GM23338 (cell line): ENCODE measurements at regions not wholly inside any gene's neighbourhood (a gene's known extent, or its start where the extent isn't known, plus 50 kb on each side); places are given as distances from the start of the nearest gene placed in this dataset.

Experiments
- ATAC-seq: fragments of 200-7000 bp; cut with Tn5 transposase; 3 replicates; pipeline ENCODE4 v1.9.1; 2020
- DNase-seq: peaks from one replicate; pipeline ENCODE4 v3.0.0-alpha.2; 2015; ENCODE audit warnings: low spot score
- H2AFZ ChIP-seq: fragments of 200-600 bp; sonication (generic); 2 replicates; pipeline ENCODE4 v1.8.0; 2016; ENCODE audit warnings: antibody characterized with exemption, mild to moderate bottlenecking, moderate library complexity
- H3F3A ChIP-seq: fragments of 200-600 bp; sonication (generic); replicated peaks from 2 replicates; pipeline ENCODE4 v1.8.0; 2017; ENCODE audit warnings: antibody characterized with exemption, mixed run types, low read depth
- H3K27ac ChIP-seq: fragments of 200-600 bp; sonication (generic); 2 replicates; pipeline ENCODE4 v1.6.1; 2016; ENCODE audit warnings: low read depth
- H3K27me3 ChIP-seq: fragments of 200-600 bp; sonication (generic); 2 replicates; pipeline ENCODE4 v1.8.0; 2016; ENCODE audit warnings: mild to moderate bottlenecking, mixed run types, moderate library complexity; ENCODE audit not compliant: insufficient read depth
- H3K36me3 ChIP-seq: fragments of 200-600 bp; sonication (generic); 2 replicates; pipeline ENCODE4 v1.8.0; 2016; ENCODE audit warnings: mild to moderate bottlenecking; ENCODE audit not compliant: insufficient read depth
- H3K4me1 ChIP-seq: fragments of 200-600 bp; sonication (generic); 2 replicates; pipeline ENCODE4 v1.8.0; 2016; ENCODE audit warnings: mild to moderate bottlenecking, moderate library complexity; ENCODE audit not compliant: insufficient read depth
- H3K4me2 ChIP-seq: fragments of 200-600 bp; sonication (generic); 2 replicates; pipeline ENCODE4 v1.7.1; 2017; ENCODE audit warnings: mixed run types
- H3K4me3 ChIP-seq: fragments of 200-600 bp; sonication (generic); 2 replicates; pipeline ENCODE4 v1.6.1; 2016; ENCODE audit warnings: mixed run types
- H3K79me2 ChIP-seq: fragments of 200-600 bp; sonication (generic); replicated peaks from 2 replicates; pipeline ENCODE4 v1.8.0; 2017; ENCODE audit warnings: mild to moderate bottlenecking; ENCODE audit not compliant: insufficient read depth
- H3K9me2 ChIP-seq: fragments of 200-600 bp; sonication (generic); 2 replicates; pipeline ENCODE4 v1.8.0; 2017; ENCODE audit not compliant: insufficient read depth
- H4K20me1 ChIP-seq: fragments of 200-600 bp; sonication (generic); replicated peaks from 2 replicates; pipeline ENCODE4 v1.8.0; 2017; ENCODE audit warnings: mild to moderate bottlenecking; ENCODE audit not compliant: insufficient read depth
- H3K27ac Mint-ChIP-seq: 2 replicates; pipeline ENCODE4 v1.8.0; 2020; ENCODE audit warnings: inconsistent platforms, mild to moderate bottlenecking, moderate library complexity, mixed read lengths
- H3K27me3 Mint-ChIP-seq: 3 replicates; pipeline ENCODE4 v1.8.0; 2022; ENCODE audit warnings: low read depth, mild to moderate bottlenecking, moderate library complexity, mixed read lengths, inconsistent platforms; ENCODE audit not compliant: insufficient read depth, poor library complexity
- H3K36me3 Mint-ChIP-seq: 3 replicates; pipeline ENCODE4 v1.8.0; 2021; ENCODE audit warnings: low read depth, mild to moderate bottlenecking, inconsistent platforms, moderate library complexity, mixed read lengths
- H3K4me1 Mint-ChIP-seq: 3 replicates; pipeline ENCODE4 v1.8.0; 2020; ENCODE audit warnings: mild to moderate bottlenecking, inconsistent platforms, mixed read lengths
- H3K4me3 Mint-ChIP-seq: 3 replicates; pipeline ENCODE4 v1.8.0; 2021; ENCODE audit warnings: moderate library complexity, mild to moderate bottlenecking, inconsistent platforms, mixed read lengths
- H3K9me3 Mint-ChIP-seq: 3 replicates; pipeline ENCODE4 v1.8.0; 2020; ENCODE audit warnings: moderate library complexity, mild to moderate bottlenecking, inconsistent platforms, mixed read lengths
- CTCF ChIP-seq, 2 experiments: fragments of 200-600 bp in 1 of 2; sonication (generic) in 1 of 2; conservative IDR thresholded peaks; 2 replicates each; pipeline versions ENCODE4 v1.5.1 to v1.6.1; 2016 to 2017; ENCODE audit warnings: antibody characterized with exemption in 2 of 2, low read depth in 2 of 2, mild to moderate bottlenecking in 2 of 2, moderate library complexity in 1 of 2
- ETS1 ChIP-seq: IDR thresholded peaks from 2 replicates; pipeline ENCODE4 v1.6.1; 2016; ENCODE audit warnings: antibody characterized with exemption
- NANOG ChIP-seq: IDR thresholded peaks from 2 replicates; pipeline ENCODE4 v1.6.1; 2016; ENCODE audit warnings: antibody characterized with exemption, borderline replicate concordance
- POLR2AphosphoS5 ChIP-seq: IDR thresholded peaks from 2 replicates; pipeline ENCODE4 v1.6.1; 2016; ENCODE audit warnings: antibody characterized with exemption, low read depth
- REST ChIP-seq: IDR thresholded peaks from one replicate; pipeline ENCODE4 v1.6.1; 2018; ENCODE audit warnings: antibody characterized with exemption; ENCODE audit not compliant: unreplicated experiment
- STAT1 ChIP-seq: IDR thresholded peaks from one replicate; pipeline ENCODE4 v1.6.1; 2016; ENCODE audit warnings: antibody characterized with exemption; ENCODE audit not compliant: unreplicated experiment
- ZNF331 ChIP-seq: fragments of 250-450 bp; sonication (Bioruptor Pico); IDR thresholded peaks from 2 replicates; pipeline ENCODE4 v1.5.0; 2020; ENCODE audit warnings: low read depth, mild to moderate bottlenecking, moderate library complexity
- ZNF462 ChIP-seq: fragments of 250-450 bp; sonication (Bioruptor Pico); IDR thresholded peaks from 2 replicates; pipeline ENCODE4 v1.5.0; 2020; ENCODE audit warnings: mild to moderate bottlenecking, moderate library complexity

GRCh38 chr13:33686772-33687480 is 131.0 kb upstream of the RFC3 start:
- H3K79me2 ChIP-seq: no peaks in the 10 kb centered on the region
- H3K27ac ChIP-seq: no peak overlapping the region
- H4K20me1 ChIP-seq: no peaks in the 10 kb centered on the region
- no peak overlapping the region for H3K4me2 ChIP-seq
- H3K4me3 ChIP-seq: no peak overlapping the region
- no peaks in the 10 kb centered on the region for H3K4me1 ChIP-seq
- H3K27me3 ChIP-seq: no peaks in the 10 kb centered on the region
- no peak for DNase-seq
- H2AFZ ChIP-seq: no peak overlapping the region
- ATAC-seq: no peak
- Mint-ChIP-seq H3K4me1 (no peaks in the 10 kb centered on the region), H3K9me3 (peaks cover 73% of the 10 kb centered on the region), H3K27me3 (peaks cover 6% of the 10 kb centered on the region), H3K27ac (no peak overlapping the region), H3K36me3 (peaks cover 49% of the 10 kb centered on the region), H3K4me3 (no peak overlapping the region)
- H3F3A ChIP-seq: no peaks in the 10 kb centered on the region
- TF ChIP-seq STAT1 (no peak), ETS1 (no peak), ZNF331 (CRISPR knock-in tag) (no peak), NANOG (no peak), POLR2AphosphoS5 (no peak), ZNF462 (CRISPR knock-in tag) (no peak), REST (no peak), CTCF (conservative IDR thresholded peaks at IDR 0.05; ENCODE audit: low read depth in 2 of 2) (no peak)
- H3K36me3 ChIP-seq: peaks cover 21% of the 10 kb centered on the region; the same call in 1 of the 2 replicates
- H3K9me2 ChIP-seq: 0 out of 2 replicates have a peak, but pooled peaks cover 9% of the 10 kb centered on the region
